ENCODE measurements at regions not wholly inside any gene's neighbourhood (a gene's known extent, or its start where the extent isn't known, plus 50 kb on each side); places are given as distances from the start of the nearest gene placed in this dataset.

GRCh38 chrX:69314436-69315348, 149.4 kb upstream of the PJA1 start:
- H3K9me3 ChIP-seq (ENCODE audit: low read length): no peaks in the 10 kb centered on the region
- H3K27me3 ChIP-seq (ENCODE audit: insufficient read depth, low read depth, low read length): no peaks in the 10 kb centered on the region
- no peaks in the 10 kb centered on the region for H4K20me1 ChIP-seq (ENCODE audit: insufficient read depth)
- no peak overlapping the region for H2AFZ ChIP-seq (ENCODE audit: low read depth, low read length)
- H3K4me3 ChIP-seq (ENCODE audit: low read length): no peak overlapping the region
- no peak overlapping the region for H3K9ac ChIP-seq (ENCODE audit: low read length)
- H3K36me3 ChIP-seq (ENCODE audit: insufficient read depth, low read length): no peaks in the 10 kb centered on the region
- H3K4me2 ChIP-seq (ENCODE audit: low read length): no peak overlapping the region
- H3K79me2 ChIP-seq (replicated peaks; ENCODE audit: insufficient read depth, low read length): no peaks in the 10 kb centered on the region
- TF ChIP-seq EZH2 (IDR thresholded peaks at IDR 0.05; ENCODE audit: borderline replicate concordance, insufficient read depth, low read length, poor library complexity, severe bottlenecking) (no peak), POLR2AphosphoS5 (IDR thresholded peaks at IDR 0.05) (no peak), REST (IDR thresholded peaks at IDR 0.05; ENCODE audit: borderline replicate concordance) (no peak), SMC3 (conservative IDR thresholded peaks at IDR 0.05; ENCODE audit: poor library complexity) (no peak), EP300 (conservative IDR thresholded peaks at IDR 0.05; ENCODE audit: poor library complexity, severe bottlenecking) (no peak), MXI1 (conservative IDR thresholded peaks at IDR 0.05; ENCODE audit: poor library complexity, severe bottlenecking) (no peak), RAD21 (conservative IDR thresholded peaks at IDR 0.05) (no peak)
- H3F3A ChIP-seq (ENCODE audit: insufficient read depth, low read length, poor library complexity, severe bottlenecking): no peaks in the 10 kb centered on the region
- no peak overlapping the region for H3K27ac ChIP-seq (ENCODE audit: low read length)
- no peaks in the 10 kb centered on the region for H3K9me2 ChIP-seq (ENCODE audit: insufficient read depth, low read length)

GRCh38 chrX:69313617-69314290, 148.5 kb upstream of the PJA1 start:
- Histone ChIP-seq H3K9me2 (ENCODE audit: insufficient read depth, low read length) (no peaks in the 10 kb centered on the region), H3K36me3 (ENCODE audit: insufficient read depth, low read length) (no peaks in the 10 kb centered on the region), H2AFZ (ENCODE audit: low read depth, low read length) (no peak overlapping the region), H3K9ac (ENCODE audit: low read length) (no peak overlapping the region), H3K79me2 (replicated peaks; ENCODE audit: insufficient read depth, low read length) (no peaks in the 10 kb centered on the region), H3K27ac (ENCODE audit: low read length) (no peak overlapping the region), H3K4me2 (ENCODE audit: low read length) (no peak overlapping the region), H3K9me3 (ENCODE audit: low read length) (no peaks in the 10 kb centered on the region), H3K4me3 (ENCODE audit: low read length) (no peak overlapping the region), H4K20me1 (ENCODE audit: insufficient read depth) (no peaks in the 10 kb centered on the region), H3K27me3 (ENCODE audit: insufficient read depth, low read depth, low read length) (no peaks in the 10 kb centered on the region), H3F3A (ENCODE audit: insufficient read depth, low read length, poor library complexity, severe bottlenecking) (no peaks in the 10 kb centered on the region)
- TF ChIP-seq CTCF (IDR thresholded peaks at IDR 0.05; ENCODE audit: poor library complexity, severe bottlenecking) (no peak), REST (IDR thresholded peaks at IDR 0.05; ENCODE audit: borderline replicate concordance) (no peak), MXI1 (conservative IDR thresholded peaks at IDR 0.05; ENCODE audit: poor library complexity, severe bottlenecking) (no peak), EZH2 (IDR thresholded peaks at IDR 0.05; ENCODE audit: borderline replicate concordance, insufficient read depth, low read length, poor library complexity, severe bottlenecking) (no peak), TAF1 (IDR thresholded peaks at IDR 0.05; ENCODE audit: low read depth) (no peak), EP300 (conservative IDR thresholded peaks at IDR 0.05; ENCODE audit: poor library complexity, severe bottlenecking) (no peak), POLR2AphosphoS5 (IDR thresholded peaks at IDR 0.05) (no peak)
